ENCODE measurements at regions not wholly inside any gene's neighbourhood (a gene's known extent, or its start where the extent isn't known, plus 50 kb on each side); places are given as distances from the start of the nearest gene placed in this dataset.

DNA sequence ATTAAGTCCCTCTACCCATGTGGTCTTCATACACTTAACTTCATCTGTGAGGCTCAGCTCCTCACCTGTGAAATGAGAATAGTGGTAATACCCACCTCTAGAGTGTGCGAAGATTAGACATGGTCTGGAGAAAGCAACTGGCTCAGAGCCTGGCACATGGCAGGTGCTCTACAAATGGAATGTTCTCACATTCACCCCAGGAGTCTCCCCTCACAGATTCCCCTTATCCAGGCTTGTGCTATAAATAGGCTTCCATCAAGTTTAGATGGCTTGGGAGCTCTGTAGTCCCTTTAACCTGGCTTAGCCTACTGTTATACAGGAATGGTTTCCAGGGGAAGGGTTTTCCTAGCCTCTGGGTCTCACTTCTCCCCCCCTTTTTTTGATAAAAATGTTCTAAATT, 455.9 kb downstream of the RNF144A start:
- TF ChIP-seq EP300 (IDR thresholded peaks at IDR 0.05): no peak
- TF ChIP-seq, protein P1, sequence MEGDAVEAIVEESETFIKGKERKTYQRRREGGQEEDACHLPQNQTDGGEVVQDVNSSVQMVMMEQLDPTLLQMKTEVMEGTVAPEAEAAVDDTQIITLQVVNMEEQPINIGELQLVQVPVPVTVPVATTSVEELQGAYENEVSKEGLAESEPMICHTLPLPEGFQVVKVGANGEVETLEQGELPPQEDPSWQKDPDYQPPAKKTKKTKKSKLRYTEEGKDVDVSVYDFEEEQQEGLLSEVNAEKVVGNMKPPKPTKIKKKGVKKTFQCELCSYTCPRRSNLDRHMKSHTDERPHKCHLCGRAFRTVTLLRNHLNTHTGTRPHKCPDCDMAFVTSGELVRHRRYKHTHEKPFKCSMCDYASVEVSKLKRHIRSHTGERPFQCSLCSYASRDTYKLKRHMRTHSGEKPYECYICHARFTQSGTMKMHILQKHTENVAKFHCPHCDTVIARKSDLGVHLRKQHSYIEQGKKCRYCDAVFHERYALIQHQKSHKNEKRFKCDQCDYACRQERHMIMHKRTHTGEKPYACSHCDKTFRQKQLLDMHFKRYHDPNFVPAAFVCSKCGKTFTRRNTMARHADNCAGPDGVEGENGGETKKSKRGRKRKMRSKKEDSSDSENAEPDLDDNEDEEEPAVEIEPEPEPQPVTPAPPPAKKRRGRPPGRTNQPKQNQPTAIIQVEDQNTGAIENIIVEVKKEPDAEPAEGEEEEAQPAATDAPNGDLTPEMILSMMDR (IDR thresholded peaks at IDR 0.05): no peak
- no peak for TF ChIP-seq POLR2AphosphoS5 (IDR thresholded peaks at IDR 0.05)

All from esophagus muscularis mucosa (tissue), 4 donors.